ENCODE measurements at regions not wholly inside any gene's neighbourhood (a gene's known extent, or its start where the extent isn't known, plus 50 kb on each side); places are given as distances from the start of the nearest gene placed in this dataset.

- no peak for DNase-seq (ENCODE audit: low read depth)
- H3K4me3 ChIP-seq (ENCODE audit: low read depth, low read length) = no peak overlapping the region
- TF ChIP-seq MAX (IDR thresholded peaks at IDR 0.05; ENCODE audit: low read depth, low read length) = no peak
- no peak for TF ChIP-seq CTCF (IDR thresholded peaks at IDR 0.05; ENCODE audit: low read depth, low read length)
- no peak for TF ChIP-seq POLR2A (IDR thresholded peaks at IDR 0.05; ENCODE audit: extremely low read depth, insufficient read length)
- TF ChIP-seq MYC (IDR thresholded peaks at IDR 0.05; ENCODE audit: low read depth, low read length) = no peak
Measured at GRCh38 chr4:132614682-132615081, 534.4 kb upstream of the PCDH10 start.

GRCh38 chr4:132619968-132620367, 529.1 kb upstream of the PCDH10 start:
- no peak for DNase-seq (ENCODE audit: low read depth)
- no peak overlapping the region for H3K4me3 ChIP-seq (ENCODE audit: low read depth, low read length)
- TF ChIP-seq POLR2A (IDR thresholded peaks at IDR 0.05; ENCODE audit: extremely low read depth, insufficient read length) = no peak
- no peak for TF ChIP-seq CTCF (IDR thresholded peaks at IDR 0.05; ENCODE audit: low read depth, low read length)
- TF ChIP-seq MAX (IDR thresholded peaks at IDR 0.05; ENCODE audit: low read depth, low read length) = no peak
- no peak for TF ChIP-seq MYC (IDR thresholded peaks at IDR 0.05; ENCODE audit: low read depth, low read length)

GRCh38 chr4:132642016-132642817, 506.9 kb upstream of the PCDH10 start:
- H3K4me3 ChIP-seq (ENCODE audit: low read depth, low read length) = no peak overlapping the region
- TF ChIP-seq MYC (IDR thresholded peaks at IDR 0.05; ENCODE audit: low read depth, low read length) (no peak), CTCF (IDR thresholded peaks at IDR 0.05; ENCODE audit: low read depth, low read length) (peak; percentile 53)
- peak; percentile 57 for DNase-seq (ENCODE audit: low read depth)

GRCh38 chr4:132646186-132646585, 502.9 kb upstream of the PCDH10 start:
- no peak for DNase-seq (ENCODE audit: low read depth)
- no peak overlapping the region for H3K4me3 ChIP-seq (ENCODE audit: low read depth, low read length)
- TF ChIP-seq CTCF (IDR thresholded peaks at IDR 0.05; ENCODE audit: low read depth, low read length) (no peak), MAX (IDR thresholded peaks at IDR 0.05; ENCODE audit: low read depth, low read length) (no peak), POLR2A (IDR thresholded peaks at IDR 0.05; ENCODE audit: extremely low read depth, insufficient read length) (no peak), MYC (IDR thresholded peaks at IDR 0.05; ENCODE audit: low read depth, low read length) (no peak)

GRCh38 chr4:132651196-132651595, 497.9 kb upstream of the PCDH10 start:
- TF ChIP-seq MYC (IDR thresholded peaks at IDR 0.05; ENCODE audit: low read depth, low read length) (no peak), CTCF (IDR thresholded peaks at IDR 0.05; ENCODE audit: low read depth, low read length) (no peak), MAX (IDR thresholded peaks at IDR 0.05; ENCODE audit: low read depth, low read length) (no peak), POLR2A (IDR thresholded peaks at IDR 0.05; ENCODE audit: extremely low read depth, insufficient read length) (no peak)
- DNase-seq (ENCODE audit: low read depth) = no peak
- no peak overlapping the region for H3K4me3 ChIP-seq (ENCODE audit: low read depth, low read length)
